Retinal pigment epithelial cell (primary cell): ENCODE measurements at regions not wholly inside any gene's neighbourhood (a gene's known extent, or its start where the extent isn't known, plus 50 kb on each side); places are given as distances from the start of the nearest gene placed in this dataset.

Experiments used
- DNase-seq: peaks from one replicate; pipeline ENCODE4 v3.0.0-alpha.2; 2010; ENCODE audit warnings: low read depth
- H3K4me3 ChIP-seq: 2 replicates; pipeline ENCODE4 v1.5.1; 2011; ENCODE audit warnings: mild to moderate bottlenecking, low read length, control low read depth, moderate library complexity
- CTCF ChIP-seq: conservative IDR thresholded peaks from 2 replicates; pipeline ENCODE4 v1.5.1; 2011; ENCODE audit warnings: low read depth, low read length, control low read depth, inconsistent platforms

- H3K4me3 ChIP-seq = no peak overlapping the region
- TF ChIP-seq CTCF = no peak
- peak; percentile 34 for DNase-seq
Measured at GRCh38 chr1:199033661-199034060, 394.8 kb downstream of the PTPRC start.

- H3K4me3 ChIP-seq = no peak overlapping the region
- TF ChIP-seq CTCF = no peak
- no peak for DNase-seq
Measured at GRCh38 chr1:199038156-199038555, 399.3 kb downstream of the PTPRC start.

- DNase-seq = no peak
- no peak overlapping the region for H3K4me3 ChIP-seq
- TF ChIP-seq CTCF = no peak
Measured at GRCh38 chr1:199040076-199040905, 401.5 kb downstream of the PTPRC start.

- DNase-seq = no peak
Measured at GRCh38 chr1:199041173-199041914, 402.5 kb downstream of the PTPRC start.

GRCh38 chr1:199042193-199042592, 403.4 kb downstream of the PTPRC start:
- no peak for TF ChIP-seq CTCF
- DNase-seq = no peak

More at GRCh38 chr1:199041173-199041914, 402.5 kb downstream of the PTPRC start:
- H3K4me3 ChIP-seq = no peak overlapping the region
- no peak for TF ChIP-seq CTCF

GRCh38 chr1:199044191-199044590, 405.4 kb downstream of the PTPRC start:
- DNase-seq = no peak
- no peak overlapping the region for H3K4me3 ChIP-seq
- no peak for TF ChIP-seq CTCF

More at GRCh38 chr1:199042193-199042592, 403.4 kb downstream of the PTPRC start:
- no peak overlapping the region for H3K4me3 ChIP-seq
